ENCODE measurements at regions not wholly inside any gene's neighbourhood (a gene's known extent, or its start where the extent isn't known, plus 50 kb on each side); places are given as distances from the start of the nearest gene placed in this dataset.
"Not testable (repeated sequence)": the region's sequence is repeated elsewhere in the genome, so short reads cannot be mapped to it uniquely, and the experiment has no call there.

DNA sequence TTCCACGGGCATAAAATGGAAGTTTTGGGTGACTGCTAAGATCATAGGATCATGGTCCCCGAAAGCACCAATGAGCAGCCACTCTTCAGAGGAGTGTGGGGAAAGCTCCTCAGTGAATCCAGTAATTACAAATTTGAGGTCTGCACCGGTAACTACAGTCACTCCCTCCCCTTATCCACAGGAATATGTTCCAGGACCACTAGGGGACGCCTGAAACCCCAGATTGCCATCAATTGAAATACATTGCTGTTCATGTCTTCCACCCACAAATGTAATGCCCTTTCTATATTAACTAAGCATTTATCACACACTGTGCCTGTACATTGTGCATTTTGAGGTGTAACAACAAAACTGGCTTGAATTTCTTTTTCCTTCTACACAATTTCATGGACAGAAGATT lies 447.9 kb upstream of the PFKP start:
- DNase-seq = no peak

DNA sequence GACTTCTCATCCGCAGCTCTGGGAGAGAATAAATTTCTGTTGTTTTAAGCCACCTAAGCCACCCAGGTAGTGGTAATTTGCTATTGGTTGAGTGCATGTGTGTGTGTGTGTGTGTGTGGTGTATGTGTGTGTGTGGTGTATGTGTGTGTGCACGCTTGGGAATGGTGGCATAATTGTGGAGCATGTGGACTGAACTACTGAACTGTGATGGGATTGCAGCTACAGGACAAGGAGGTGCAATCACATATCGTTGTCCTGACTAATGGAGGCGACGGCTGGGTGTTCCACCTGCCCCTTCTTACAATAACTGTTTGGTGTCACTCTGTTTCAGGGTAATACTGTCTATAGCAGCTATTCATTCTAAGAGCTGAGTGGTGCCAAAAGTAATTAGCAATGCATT lies 448.7 kb upstream of the PFKP start:
- DNase-seq = no peak

DNA sequence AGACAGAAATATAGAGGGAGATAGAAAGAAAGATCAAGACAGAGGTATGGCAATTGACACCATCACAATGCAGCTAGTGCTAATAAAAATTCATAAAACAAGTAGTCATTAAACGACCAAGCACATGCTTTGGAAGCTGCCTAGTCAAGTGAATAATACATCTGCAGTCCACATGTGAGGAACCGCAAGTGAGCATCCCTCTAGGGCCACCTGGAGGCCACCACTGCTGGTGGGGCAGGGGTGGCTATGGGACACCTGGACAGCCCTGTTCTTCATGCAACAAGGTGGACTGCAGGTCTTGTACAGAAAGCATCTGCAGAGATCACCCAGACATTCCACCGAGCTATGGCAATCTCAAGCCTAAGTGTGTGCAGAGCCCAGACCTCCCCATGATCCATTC lies 451.1 kb upstream of the PFKP start:
- DNase-seq = no peak

DNA sequence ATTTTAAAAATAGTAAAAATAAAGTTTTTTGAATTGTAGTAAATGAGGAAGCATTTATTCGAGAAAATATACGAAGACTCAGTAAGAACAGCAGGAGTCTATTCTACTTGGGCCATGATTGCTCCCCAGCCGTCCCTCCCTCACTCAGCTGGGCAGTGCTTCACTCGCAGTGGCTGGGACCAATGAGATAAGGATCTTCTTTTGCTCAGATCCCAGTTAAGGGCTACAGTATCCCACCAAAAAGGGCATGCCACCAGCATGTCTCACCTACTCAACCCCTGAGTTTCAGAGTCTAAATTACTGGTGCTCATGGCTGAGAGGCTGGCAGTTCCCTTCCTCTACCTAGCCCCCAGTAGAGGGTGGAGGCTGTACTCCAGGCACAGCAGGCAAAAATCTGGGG lies 455.7 kb upstream of the PFKP start:
- no peak for DNase-seq

DNA sequence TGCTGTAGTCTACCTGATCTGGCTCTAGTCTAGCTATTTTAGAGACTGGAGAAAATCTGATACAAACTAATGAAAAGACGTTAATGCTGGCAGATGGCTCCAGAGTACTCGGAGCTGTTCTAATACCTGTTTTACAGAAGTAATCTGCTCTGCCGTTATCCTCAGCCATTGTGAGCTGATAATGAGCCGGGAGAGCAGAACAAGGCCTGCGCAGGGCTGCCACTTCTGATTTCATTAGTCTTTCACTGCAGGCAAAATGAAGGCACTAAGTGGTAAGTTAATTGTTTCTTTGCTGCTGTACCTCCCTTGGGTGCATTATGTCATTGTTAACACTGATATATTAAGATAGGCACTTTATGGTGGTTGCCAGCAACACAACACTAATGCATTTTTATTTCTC lies 456.4 kb upstream of the PFKP start:
- no peak for DNase-seq

DNA sequence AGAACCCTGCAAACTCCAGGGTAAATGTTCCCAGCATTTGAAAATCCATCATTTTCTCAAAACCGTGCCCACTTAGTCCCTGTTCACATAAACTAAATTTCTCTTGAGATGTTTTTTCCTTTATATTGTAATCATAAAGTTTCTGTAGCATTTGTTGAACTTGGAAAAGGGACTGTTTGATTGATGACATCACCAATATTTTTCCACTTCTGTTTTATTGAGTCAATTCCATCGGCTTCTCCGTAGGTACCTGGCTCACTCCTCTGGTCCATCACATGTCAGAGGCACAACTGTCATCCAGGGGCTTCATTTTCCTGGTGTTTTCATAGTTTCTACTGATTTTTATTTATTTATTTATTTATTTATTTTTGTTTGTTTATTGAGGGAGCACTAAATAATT lies 462.5 kb upstream of the PFKP start:
- no peak for DNase-seq

DNA sequence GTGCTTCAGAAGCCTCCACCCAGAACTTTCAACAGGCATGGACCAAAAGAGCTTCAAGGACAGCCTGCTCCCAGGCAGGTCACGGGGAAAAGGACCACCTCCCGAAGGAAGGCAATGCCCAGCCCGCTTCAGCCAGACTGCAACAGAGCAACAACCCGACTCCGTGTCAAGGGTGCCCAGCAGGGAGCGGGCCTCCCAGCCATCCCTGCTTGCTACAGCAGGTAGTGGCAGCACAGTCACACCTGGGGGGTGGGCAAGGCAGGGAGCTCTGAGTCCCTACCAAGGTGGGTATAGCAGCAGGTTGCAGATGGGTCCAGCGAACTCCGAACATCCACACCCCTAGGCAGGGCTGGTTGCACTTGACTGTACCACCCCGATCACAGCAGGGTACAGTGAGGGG lies 467.8 kb upstream of the PFKP start:
- no peak for DNase-seq

DNA sequence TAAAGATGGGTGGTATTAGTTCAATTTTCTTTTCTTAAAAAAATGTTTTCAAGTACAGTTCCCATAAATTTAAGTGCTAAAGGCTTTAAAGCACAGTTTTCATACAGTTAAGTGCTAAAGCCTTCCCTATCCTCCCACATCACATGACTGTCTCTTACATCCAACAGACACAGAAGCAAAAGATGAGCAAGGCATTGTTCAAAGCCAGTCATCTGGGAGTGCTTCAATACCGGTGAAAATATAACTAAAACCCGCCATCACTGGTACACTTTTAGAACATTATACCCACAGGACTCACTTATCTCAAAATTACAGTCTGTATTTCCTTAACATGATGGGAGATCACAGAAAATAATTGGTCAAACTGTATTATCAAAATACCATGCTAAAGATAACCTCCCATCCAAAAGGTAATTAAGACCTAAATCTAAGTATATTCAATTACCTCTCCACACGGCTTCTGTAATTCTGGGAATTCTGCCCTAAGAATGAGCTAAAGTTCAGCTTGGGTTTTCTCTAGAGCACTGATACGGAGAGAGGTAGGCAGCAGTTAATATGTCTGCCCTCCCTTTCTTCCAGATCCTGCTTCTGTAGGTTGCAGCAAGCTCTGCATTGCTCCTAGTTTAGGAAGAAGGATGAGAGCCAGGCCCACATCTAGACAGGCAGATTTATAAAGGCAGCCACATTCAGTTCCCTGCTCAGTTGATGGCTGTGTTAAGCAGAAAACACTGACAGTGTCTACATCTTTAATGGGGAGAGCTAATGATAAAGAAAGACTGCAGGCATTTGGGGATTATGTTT lies 474.8 kb upstream of the PFKP start:
- no peak for DNase-seq

DNA sequence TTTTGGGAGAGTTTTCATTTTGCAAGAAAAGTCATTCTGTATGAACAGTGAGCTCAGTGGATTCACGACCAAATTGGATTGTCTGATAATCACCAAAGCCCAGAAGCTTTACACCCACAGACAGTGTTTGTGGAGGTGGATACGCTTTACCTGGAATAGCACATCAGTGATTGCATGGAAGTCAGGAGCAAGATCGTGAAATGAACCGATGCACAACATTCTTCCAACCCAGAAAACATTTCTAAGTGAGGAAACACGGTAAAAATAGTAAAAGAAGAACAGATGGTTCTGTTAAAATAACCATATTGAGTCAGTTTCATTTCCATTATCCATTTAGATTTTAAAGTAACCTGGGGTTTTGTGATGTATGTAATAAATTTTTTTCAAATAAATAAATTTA lies 478.2 kb upstream of the PFKP start:
- no peak for DNase-seq

DNA sequence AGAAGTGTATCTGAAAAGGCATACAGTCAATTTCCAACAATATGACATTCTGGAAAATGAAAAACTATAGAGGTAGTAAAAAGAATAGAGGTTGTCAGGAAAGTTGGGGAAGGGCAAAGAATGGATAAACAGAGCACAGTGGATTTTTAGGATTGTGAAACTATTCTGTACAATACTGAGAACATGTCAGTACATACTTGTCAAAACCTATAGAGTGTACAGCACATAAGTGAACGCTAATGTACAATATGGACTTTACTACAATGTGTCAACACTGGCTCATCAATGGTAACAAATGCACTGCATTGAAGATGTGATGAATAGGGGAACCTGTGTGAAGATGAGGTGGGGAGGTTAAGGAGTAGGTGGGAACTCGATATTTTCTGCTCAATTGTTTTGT lies 483.0 kb upstream of the PFKP start:
- DNase-seq = no peak

DNA sequence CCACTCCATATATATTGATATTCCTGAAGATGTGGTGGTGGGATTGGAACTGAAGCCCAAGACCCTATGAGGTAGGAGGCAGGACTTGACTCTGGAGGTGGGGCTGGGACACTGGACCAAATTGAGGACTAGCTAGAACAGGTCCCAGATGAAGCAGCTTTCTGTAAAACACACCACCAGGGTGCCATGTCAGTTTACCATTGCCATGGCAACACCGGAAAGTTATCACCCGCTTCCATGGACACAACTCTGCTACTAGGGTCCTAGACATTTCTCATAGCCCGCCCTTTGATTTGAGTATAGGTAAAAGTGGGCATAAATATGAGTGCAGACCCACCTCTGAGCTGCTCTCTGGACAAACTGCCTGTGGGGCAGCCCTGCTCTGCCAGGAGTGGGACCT lies 490.5 kb upstream of the PFKP start:
- no peak for DNase-seq

DNA sequence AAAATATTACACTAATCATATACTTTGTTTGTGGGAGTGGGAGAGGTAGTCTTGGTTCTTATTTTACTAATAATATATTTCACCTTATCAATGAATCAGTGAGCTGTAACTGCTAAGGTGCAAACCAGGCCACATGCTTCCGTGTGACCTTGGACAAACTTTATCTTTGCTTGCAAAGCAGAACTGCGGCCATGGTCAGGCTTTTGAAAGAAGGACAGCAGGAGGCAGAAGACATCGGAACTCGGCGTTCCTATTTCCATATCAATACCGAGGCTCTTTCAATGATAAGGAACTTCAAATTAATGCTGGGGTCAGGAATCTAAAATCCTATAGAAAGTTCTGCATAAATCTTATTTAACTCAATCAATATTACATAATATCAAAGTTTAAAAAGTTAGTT lies 491.9 kb upstream of the PFKP start:
- DNase-seq = no peak

DNA sequence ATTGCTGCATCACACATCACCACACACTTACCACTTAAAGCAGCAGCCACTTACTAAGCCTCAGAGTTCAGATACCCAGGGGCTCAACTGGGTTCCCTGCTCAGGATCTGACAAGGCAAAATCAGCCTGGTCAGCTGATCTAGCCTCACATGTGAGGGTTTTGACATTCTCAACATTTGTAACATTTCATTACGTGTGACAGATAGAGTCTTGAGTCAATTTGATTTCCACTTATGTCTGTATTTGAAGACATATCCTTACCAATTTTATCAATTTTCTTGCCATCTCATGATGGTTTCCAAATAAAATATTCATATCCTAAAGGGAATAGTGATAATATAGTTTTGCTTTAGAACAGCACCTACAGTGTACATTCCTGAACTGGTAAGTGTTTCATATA lies 494.7 kb upstream of the PFKP start:
- no peak for DNase-seq

DNA sequence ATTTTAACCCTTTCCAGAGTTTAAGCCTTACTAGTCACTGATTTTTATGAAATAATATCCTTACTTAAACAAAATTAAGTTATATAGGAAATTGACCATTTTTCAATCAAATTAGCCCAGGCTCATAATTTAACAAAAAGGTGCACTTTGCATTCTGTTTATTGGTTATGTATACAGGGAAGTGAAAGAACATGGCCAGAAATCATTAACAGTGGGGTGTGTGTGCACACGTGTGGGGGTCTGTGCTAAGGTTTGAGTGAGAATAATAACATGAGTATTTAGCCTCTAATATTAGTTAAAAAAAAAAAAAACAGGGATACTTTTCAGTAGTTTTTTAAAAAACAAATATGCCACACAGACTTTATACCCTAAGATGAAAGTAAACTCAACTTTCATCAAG lies 510.5 kb upstream of the PFKP start:
- DNase-seq = no peak

DNA sequence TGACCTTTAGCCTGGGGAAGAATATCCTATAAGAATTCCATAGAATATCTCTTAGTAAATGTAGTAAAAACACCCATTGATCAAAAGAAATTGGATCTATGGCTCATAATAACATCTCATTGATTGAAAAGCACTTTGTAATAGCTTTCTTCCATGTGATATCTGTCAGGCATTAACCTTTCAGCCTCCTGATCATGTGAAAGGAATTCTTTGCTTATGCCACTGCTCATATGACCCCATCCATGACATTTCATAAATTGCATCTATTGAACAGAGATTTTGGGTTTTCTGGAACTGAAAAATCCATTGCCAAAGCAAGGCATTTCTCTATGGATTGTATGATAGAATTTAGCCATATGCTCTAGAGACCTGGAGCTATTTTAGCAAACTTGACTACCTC lies 519.3 kb upstream of the PFKP start:
- DNase-seq = no peak

DNA sequence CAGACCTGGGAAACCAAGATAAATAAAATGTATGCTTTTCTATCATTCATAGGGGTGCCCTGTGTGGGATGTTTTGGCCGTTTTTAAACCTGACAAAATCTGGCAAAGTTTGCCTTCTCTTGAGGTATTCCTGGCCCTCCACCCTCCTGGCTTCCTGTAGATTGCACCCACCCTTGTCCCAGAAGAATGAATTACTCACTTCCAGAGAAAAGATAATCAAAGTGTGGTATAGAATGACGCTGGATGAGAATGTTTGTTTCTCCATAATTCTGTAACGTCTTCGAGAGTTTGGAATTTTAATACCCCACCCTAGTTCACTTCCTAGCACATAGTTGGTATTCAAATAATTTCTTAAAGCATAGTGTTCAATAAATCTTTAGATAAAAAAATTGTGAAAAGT lies 519.7 kb upstream of the PFKP start:
- no peak for DNase-seq

DNA sequence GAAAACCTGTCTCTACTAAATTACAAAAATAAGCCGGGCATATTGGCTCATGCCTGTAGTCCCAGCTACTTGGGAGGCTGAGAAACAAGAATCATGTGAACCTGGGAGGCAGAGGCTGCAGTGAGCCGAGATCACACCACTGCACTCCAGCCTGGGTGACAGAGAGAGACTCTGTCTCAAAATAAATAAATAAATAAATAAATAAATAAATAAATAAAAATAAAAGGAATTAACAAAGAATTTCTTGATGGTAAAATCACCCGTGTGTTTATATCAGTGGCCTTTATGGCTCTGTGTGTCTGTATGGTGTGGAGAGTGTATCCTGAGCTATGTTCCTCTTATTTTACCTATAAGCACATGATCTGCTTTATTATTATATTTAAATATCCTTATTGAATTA lies 520.5 kb upstream of the PFKP start:
- not testable (repeated sequence) for DNase-seq

DNA sequence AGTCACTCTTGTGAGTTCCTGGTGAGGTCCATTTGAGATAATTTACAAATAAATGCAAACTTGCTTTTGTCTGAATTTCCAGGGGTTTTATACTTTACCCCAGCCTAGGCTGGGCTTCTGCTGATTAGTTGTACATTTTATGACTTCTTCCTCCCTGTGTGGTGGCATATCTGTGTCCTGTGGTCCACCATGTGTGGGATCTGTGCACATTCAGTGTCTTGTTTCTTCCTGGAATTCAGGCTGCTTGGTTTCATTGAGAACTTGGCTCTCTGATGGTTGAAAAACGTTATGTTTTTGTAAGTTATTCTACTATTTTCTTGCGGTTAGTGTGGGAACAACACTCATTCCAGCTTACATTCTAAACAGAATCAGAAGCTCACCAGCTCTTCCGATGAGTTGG lies 523.4 kb upstream of the PFKP start:
- DNase-seq = no peak

DNA sequence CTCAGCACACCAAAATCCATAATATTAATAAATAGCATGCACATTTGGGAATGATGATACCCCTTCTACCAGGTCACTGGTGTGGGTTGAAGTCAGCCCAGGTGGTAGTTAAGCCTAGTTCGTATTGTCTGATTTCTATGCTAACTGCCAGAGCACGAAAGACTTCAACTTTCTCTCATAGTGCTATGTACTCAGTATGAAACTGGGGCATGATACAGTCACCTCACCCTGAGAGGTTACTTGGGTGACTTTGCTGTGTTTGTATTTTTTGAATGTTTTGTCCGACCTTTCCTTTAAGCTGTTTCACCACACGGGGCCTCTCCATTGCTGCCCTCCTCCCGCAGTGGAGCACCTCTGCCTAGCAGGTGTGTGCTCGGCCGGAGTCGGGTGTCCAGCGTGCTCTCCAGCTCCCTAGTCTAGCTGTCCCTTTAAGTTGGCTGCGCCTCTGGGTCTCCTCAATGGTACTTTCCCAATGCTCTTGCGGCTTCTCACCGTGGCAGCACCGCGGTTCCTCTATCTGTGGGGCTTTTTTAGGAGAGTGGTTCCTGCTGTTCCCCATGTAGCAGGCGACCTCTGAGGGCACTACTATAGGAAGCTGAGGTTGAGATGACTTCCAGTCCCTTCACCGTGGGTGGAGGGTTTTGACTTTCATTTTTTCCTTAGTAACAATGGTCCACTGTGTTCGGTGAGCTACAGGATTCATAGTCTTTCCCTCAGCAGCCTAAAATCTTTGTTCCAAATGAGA lies 524.0 kb upstream of the PFKP start:
- DNase-seq = no peak

DNA sequence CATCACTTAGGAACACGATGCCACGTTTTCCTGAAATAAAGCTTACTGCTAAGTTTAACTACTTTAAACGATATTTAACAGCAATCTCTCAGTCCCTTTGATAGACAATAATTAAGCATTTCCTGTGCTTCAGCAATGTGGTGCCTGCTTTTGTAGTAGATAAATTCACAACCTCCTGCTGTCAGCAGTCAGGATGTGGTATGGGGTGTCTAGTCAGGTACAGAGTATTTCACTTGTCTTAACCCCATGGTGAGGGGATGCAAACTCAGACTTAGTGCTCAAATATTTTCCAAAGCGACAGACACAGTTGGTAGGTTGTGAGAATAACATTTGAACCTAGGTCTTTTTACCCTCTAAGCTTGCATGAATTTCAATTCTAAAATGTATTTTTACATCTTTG lies 526.2 kb upstream of the PFKP start:
- DNase-seq = no peak

DNA sequence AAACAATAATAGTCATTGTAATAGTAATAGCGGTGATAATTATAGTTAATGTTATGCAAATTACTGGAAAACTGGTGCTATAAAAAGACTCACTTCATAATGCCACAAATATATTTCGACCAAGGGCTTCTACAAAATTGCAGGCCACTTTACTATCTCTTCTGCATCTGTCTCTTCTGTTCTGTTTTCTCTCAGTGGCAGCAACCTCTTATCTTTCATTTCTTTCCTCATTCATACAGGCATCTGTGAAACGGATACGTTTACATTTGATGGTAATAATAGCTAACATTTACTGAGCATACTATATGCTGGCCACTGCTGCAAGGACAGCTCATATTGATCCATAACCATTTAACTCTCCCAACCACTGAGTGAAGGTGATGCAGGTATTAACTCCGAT lies 537.4 kb upstream of the PFKP start:
- DNase-seq = no peak

DNA sequence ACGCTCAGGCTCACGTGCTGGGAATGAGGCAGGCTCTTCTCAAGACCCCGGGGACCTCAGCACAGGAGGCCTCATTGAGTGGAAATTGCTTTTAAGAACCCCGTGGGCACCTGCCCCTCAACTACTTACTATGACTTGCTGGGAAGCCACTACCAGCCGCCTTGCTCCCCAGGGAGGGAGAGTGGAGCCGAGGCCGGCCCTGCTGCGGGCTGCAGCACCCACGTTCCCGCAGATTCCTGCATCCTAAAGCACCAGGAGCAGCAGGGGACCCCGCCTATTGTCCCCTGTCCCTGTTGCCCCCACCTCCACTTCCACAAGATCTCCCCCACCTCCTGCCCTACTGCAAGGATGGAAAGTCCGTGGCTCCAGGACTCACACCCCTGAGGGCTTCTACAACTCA lies 541.6 kb upstream of the PFKP start:
- DNase-seq = no peak

DNA sequence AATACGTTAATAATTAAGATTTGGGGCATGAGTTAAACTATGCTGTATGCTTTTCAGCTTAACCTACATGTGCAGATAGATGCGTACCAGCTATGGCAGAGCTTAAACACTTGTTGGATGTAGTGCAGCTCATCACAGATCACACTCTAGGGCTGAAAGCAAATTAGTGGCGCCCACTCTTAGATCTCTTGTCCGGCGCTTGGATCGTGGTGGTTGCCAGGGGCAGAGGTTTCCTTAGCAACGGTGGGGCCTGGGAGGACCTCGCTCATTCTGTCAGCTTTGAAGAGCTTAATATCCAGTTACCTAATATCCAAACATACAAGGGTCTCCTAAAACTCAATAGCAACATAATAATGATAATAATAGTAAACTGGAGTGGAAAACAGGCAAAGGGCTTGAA lies 548.2 kb upstream of the PFKP start:
- no peak for DNase-seq

DNA sequence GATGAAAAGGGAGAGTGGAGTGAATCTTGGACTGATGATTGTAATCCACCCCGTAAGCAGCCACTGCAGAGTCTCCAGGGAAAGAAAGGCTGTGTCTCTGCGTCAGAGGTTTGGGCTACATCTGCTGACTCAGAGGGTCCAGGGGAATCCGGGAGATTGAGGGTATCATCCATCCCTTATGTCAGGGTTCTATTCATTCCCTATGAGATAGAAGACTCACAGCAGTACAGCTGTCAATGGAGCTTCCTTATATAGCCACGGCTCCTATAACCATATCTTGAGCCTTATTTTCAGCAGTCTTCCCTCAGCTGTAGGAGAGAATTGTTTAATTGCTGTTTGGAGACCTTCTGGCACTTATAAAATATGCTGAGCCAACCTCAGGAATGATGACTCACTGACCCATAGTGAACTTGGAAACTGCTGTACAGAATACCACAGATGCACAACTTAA lies 558.2 kb upstream of the PFKP start:
- DNase-seq = no peak
